Ovary (tissue), 7 donors: ENCODE measurements at regions not wholly inside any gene's neighbourhood (a gene's known extent, or its start where the extent isn't known, plus 50 kb on each side); places are given as distances from the start of the nearest gene placed in this dataset.

Source experiments
- DNase-seq, 5 donors: peaks; one replicate each; pipeline ENCODE4 v3.0.0-alpha.2; 2019 to 2020
- H3K27ac ChIP-seq, 2 donors: fragments of 200-600 bp; one replicate each; pipeline versions ENCODE4 v1.5.1 to v1.8.0; 2019 to 2022
- H3K27me3 ChIP-seq: fragments of 200-600 bp; one replicate; pipeline ENCODE4 v1.8.0; 2022
- H3K36me3 ChIP-seq: fragments of 200-600 bp; sonication (generic); one replicate; pipeline ENCODE4 v1.5.1; 2019
- H3K4me1 ChIP-seq: one replicate; pipeline ENCODE4 v1.8.1; 2013; ENCODE audit warnings: mild to moderate bottlenecking, moderate library complexity; ENCODE audit not compliant: insufficient read depth
- H3K4me3 ChIP-seq: fragments of 200-600 bp; sonication (generic); one replicate; pipeline ENCODE4 v1.5.1; 2017
- H3K9me3 ChIP-seq, 2 donors: fragments of 200-600 bp in 1 of 2; sonication (generic) in 1 of 2; one replicate each; pipeline versions ENCODE4 v1.5.1 to v1.8.1; 2013 to 2019; ENCODE audit warnings: mild to moderate bottlenecking in 1 of 2, moderate library complexity in 1 of 2
- CTCF ChIP-seq, 3 donors: fragments of 450-650 bp in 2 of 3; fragments of 200-600 bp in 1 of 3; IDR thresholded peaks; one replicate each; pipeline versions ENCODE4 v1.5.1 to v1.8.0; 2016 to 2022; ENCODE audit warnings: antibody characterized with exemption in 3 of 3, mild to moderate bottlenecking in 1 of 3
- EP300 ChIP-seq: sonication (generic); formaldehyde crosslinking; IDR thresholded peaks from one replicate; pipeline ENCODE4 v1.6.1; 2017; ENCODE audit warnings: antibody characterized with exemption
- POLR2A ChIP-seq: fragments of 450-650 bp; IDR thresholded peaks from one replicate; pipeline ENCODE4 v1.6.1; 2017; ENCODE audit warnings: antibody characterized with exemption, mild to moderate bottlenecking, moderate library complexity
- WGBS, 3 donors: extraction: QIAGEN DNeasy Blood & Tissue Kit in 1 of 3; methylation state at CpG; one replicate each; pipeline versions ENCODE4 v1.1.5 to v1.1.7; 2013 to 2017; 5-methylcytosine and 5-hydroxymethylcytosine counted together
- intact Hi-C, 4 donors: fragments of 100-400 bp; cut with DNase I; formaldehyde crosslinking; loops; one replicate each; pipeline versions ENCODE4 v1.11.0 to v1.15.1; 2022 to 2023
- donor health status: DM: no; HTN: no; CAD: no; lungs with moderate emphysema.
- donor health status: DM: no; HTN: no; CAD: no.
- donor health status: Bipolar disorder and iron deficiency.
- donor health status: DM: no; HTN: no; CAD: no.
- donor health status: DM: yes; HTN: yes; CAD: no.

GRCh38 chr3:44065311-44066094 lies 176.2 kb upstream of the TOPAZ1 start:
- Histone ChIP-seq H3K27me3 (no peaks in the 10 kb centered on the region), H3K27ac (no peak overlapping the region), H3K4me1 (no peaks in the 10 kb centered on the region), H3K4me3 (no peak overlapping the region), H3K36me3 (no peaks in the 10 kb centered on the region), H3K9me3 (no peaks in the 10 kb centered on the region)
- no peak for TF ChIP-seq POLR2A
- no peak for TF ChIP-seq EP300
- TF ChIP-seq CTCF (IDR thresholded peaks at IDR 0.05), result no peak
- WGBS, 3 donors, result 41 to 52% (median 43%) methylated on average over 10 of the region's 10 CpGs
- intact Hi-C loops, result no loop called here
- DNase-seq, result no peak

GRCh38 chr3:44066806-44067205 lies 174.9 kb upstream of the TOPAZ1 start:
- intact Hi-C loops, result no loop called here
- no peaks in the 10 kb centered on the region for H3K36me3 ChIP-seq
- WGBS, 3 donors, result 80 to 83% (median 83%) methylated on average over 3 of the region's 3 CpGs

GRCh38 chr3:44067431-44067830 lies 174.3 kb upstream of the TOPAZ1 start:
- no peaks in the 10 kb centered on the region for H3K4me1 ChIP-seq
- intact Hi-C loops, result no loop called here
- H3K27me3 ChIP-seq, result no peaks in the 10 kb centered on the region
- WGBS, 3 donors, result 70 to 81% (median 74%) methylated on average over 6 of the region's 6 CpGs
- no peak overlapping the region for H3K4me3 ChIP-seq
- no peak overlapping the region for H3K27ac ChIP-seq
- no peak for DNase-seq
- no peaks in the 10 kb centered on the region for H3K9me3 ChIP-seq
- no peaks in the 10 kb centered on the region for H3K36me3 ChIP-seq
- TF ChIP-seq EP300, result no peak

More at GRCh38 chr3:44066806-44067205, 174.9 kb upstream of the TOPAZ1 start:
- no peak for DNase-seq
- H3K4me1 ChIP-seq, result no peaks in the 10 kb centered on the region
- no peak overlapping the region for H3K27ac ChIP-seq
- no peak overlapping the region for H3K4me3 ChIP-seq
- no peaks in the 10 kb centered on the region for H3K9me3 ChIP-seq
- no peaks in the 10 kb centered on the region for H3K27me3 ChIP-seq
- TF ChIP-seq POLR2A (no peak), CTCF (IDR thresholded peaks at IDR 0.05) (no peak), EP300 (no peak)

- Histone ChIP-seq H3K4me1 (no peaks in the 10 kb centered on the region), H3K36me3 (no peaks in the 10 kb centered on the region), H3K9me3 (no peaks in the 10 kb centered on the region), H3K27ac (no peak overlapping the region), H3K4me3 (no peak overlapping the region), H3K27me3 (no peaks in the 10 kb centered on the region)
- intact Hi-C loops, result no loop called here
- no peak for DNase-seq
- TF ChIP-seq POLR2A (no peak), EP300 (no peak), CTCF (IDR thresholded peaks at IDR 0.05) (no peak)
- WGBS, 3 donors, result 86 to 89% (median 87%) methylated on average over 3 of the region's 3 CpGs
These were observed 172.9 kb upstream of the TOPAZ1 start for GRCh38 chr3:44068753-44069152.

GRCh38 chr3:44069276-44069675 lies 172.4 kb upstream of the TOPAZ1 start:
- no peak overlapping the region for H3K4me3 ChIP-seq
- no peaks in the 10 kb centered on the region for H3K27me3 ChIP-seq
- DNase-seq, result no peak
- no peak overlapping the region for H3K27ac ChIP-seq
- H3K9me3 ChIP-seq, result no peaks in the 10 kb centered on the region
- intact Hi-C loops, result no loop called here
- 62 to 77% (median 70%) methylated on average over 5 of the region's 5 CpGs for whole genome bisulfite sequencing, 3 donors
- H3K4me1 ChIP-seq, result no peaks in the 10 kb centered on the region
- no peak for TF ChIP-seq POLR2A
- TF ChIP-seq EP300, result no peak
- TF ChIP-seq CTCF (IDR thresholded peaks at IDR 0.05), result no peak
- H3K36me3 ChIP-seq, result no peaks in the 10 kb centered on the region
